GM23338 (cell line): ENCODE measurements at regions not wholly inside any gene's neighbourhood (a gene's known extent, or its start where the extent isn't known, plus 50 kb on each side); places are given as distances from the start of the nearest gene placed in this dataset.

Experiments
- CREB1 ChIP-seq: fragments of 250-450 bp; sonication (Bioruptor Pico); IDR thresholded peaks from 2 replicates; pipeline ENCODE4 v1.5.0; 2020; ENCODE audit warnings: low read depth, mild to moderate bottlenecking, moderate library complexity
- CTCF ChIP-seq, 2 experiments: fragments of 200-600 bp in 1 of 2; sonication (generic) in 1 of 2; conservative IDR thresholded peaks; 2 replicates each; pipeline versions ENCODE4 v1.5.1 to v1.6.1; 2016 to 2017; ENCODE audit warnings: antibody characterized with exemption in 2 of 2, low read depth in 2 of 2, mild to moderate bottlenecking in 2 of 2, moderate library complexity in 1 of 2
- EZH2 ChIP-seq: fragments of 200-600 bp; sonication (generic); IDR thresholded peaks from one replicate; pipeline ENCODE4 v1.8.0; 2017; ENCODE audit warnings: antibody characterized with exemption, mild to moderate bottlenecking, low read depth; ENCODE audit not compliant: unreplicated experiment
- EZH2phosphoT487 ChIP-seq: fragments of 200-600 bp; sonication (generic); IDR thresholded peaks from one replicate; pipeline ENCODE4 v1.8.1; 2018; ENCODE audit warnings: antibody characterized with exemption; ENCODE audit not compliant: unreplicated experiment
- NANOG ChIP-seq: IDR thresholded peaks from 2 replicates; pipeline ENCODE4 v1.6.1; 2016; ENCODE audit warnings: antibody characterized with exemption, borderline replicate concordance
- POLR2AphosphoS5 ChIP-seq: IDR thresholded peaks from 2 replicates; pipeline ENCODE4 v1.6.1; 2016; ENCODE audit warnings: antibody characterized with exemption, low read depth
- ZNF331 ChIP-seq: fragments of 250-450 bp; sonication (Bioruptor Pico); IDR thresholded peaks from 2 replicates; pipeline ENCODE4 v1.5.0; 2020; ENCODE audit warnings: low read depth, mild to moderate bottlenecking, moderate library complexity

- TF ChIP-seq EZH2 (no peak), CTCF (conservative IDR thresholded peaks at IDR 0.05; ENCODE audit: low read depth in 2 of 2) (no peak), EZH2phosphoT487 (no peak), POLR2AphosphoS5 (no peak), CREB1 (CRISPR knock-in tag) (no peak), NANOG (no peak), ZNF331 (CRISPR knock-in tag) (no peak)
These were observed 63.8 kb upstream of the GJB6 start for GRCh38 chr13:20295956-20296355.
